NCI-H524 (cell line): ENCODE measurements at regions not wholly inside any gene's neighbourhood (a gene's known extent, or its start where the extent isn't known, plus 50 kb on each side); places are given as distances from the start of the nearest gene placed in this dataset.

Experiments
- DNase-seq, 2 experiments: peaks; one replicate each; lab custom pipeline; 2025; lab: John Stamatoyannopoulos, UW

DNA sequence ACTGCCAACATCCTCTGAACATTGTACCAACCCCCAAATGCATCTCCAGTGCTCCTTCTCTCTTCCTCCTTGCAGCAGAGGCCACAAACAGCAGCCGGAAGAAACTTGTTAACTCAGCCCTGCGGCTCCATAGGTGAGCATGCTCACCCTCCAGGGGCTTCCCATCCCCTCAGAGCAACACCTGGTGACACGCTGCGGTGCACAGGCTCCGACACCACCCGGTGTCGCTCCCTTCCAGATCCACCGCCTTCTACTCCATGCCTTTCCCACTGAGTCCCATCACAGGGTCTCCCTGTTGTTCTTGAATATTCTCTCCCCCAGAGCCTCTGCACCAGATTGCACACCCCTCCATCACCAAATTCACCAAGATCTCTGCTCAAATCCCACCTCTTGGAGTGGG lies 171.5 kb upstream of the FHL2 start:
- DNase-seq = no peak

DNA sequence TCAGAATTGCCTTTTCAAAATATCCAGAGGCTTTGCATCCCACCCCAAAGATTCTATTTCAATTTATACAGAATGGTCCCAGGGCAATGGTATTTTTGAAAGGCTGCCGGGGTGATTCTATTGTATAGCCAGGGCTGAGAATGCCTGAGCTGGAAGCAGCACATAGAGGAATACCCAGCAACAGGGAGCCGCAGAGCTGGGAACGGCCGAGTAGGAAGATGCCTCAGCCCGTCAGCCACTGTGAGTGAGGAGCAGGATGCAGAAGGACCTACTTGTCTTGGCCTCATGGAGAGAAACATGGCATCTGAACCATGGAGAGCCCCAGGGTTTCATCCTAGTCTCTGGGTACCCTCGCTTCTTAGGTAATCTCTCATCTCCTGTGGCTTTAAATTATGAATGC lies 170.8 kb upstream of the FHL2 start:
- DNase-seq = no peak

- DNase-seq = no peak
Observed at GRCh38 chr2:105567996-105568494, 169.2 kb upstream of the FHL2 start.

DNA sequence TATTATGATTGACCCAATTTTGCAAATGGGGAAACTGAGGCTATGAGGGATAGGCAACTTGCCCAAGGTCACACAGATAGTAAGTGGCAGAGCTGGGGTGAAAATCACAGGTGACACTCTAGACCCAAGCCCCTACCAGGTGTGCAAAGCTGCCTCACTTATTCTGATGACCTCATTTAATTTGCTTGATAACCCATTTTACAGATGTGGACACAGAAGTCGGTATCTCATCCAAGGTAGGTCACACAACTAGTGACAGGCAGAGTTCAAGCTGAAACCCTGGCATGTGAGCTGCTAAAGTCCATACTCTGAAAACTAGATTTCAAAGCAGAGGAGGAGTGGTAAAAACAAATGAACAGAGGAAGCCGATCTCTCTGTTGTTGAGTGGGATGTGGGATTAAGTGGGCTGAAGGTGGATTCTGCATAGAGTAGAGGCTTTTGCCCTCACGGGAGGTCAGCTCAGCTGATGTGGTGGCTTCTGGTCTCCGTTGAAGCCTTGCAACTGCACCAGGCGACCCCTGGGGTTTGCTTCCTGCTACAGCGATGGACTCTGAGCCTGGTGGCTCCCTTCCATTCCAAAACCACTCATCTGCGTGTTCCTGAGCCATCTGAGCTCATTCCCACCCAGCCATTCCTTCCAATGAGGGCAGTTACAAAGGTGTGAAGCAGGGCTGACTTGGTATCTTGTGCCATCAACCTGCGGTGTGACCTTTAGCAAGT lies 164.3 kb upstream of the FHL2 start:
- DNase-seq = no peak

- DNase-seq = no peak
Observed at GRCh38 chr2:105561401-105561800, 162.6 kb upstream of the FHL2 start.

- no peak for DNase-seq
Observed at GRCh38 chr2:105560157-105560556, 161.3 kb upstream of the FHL2 start.

DNA sequence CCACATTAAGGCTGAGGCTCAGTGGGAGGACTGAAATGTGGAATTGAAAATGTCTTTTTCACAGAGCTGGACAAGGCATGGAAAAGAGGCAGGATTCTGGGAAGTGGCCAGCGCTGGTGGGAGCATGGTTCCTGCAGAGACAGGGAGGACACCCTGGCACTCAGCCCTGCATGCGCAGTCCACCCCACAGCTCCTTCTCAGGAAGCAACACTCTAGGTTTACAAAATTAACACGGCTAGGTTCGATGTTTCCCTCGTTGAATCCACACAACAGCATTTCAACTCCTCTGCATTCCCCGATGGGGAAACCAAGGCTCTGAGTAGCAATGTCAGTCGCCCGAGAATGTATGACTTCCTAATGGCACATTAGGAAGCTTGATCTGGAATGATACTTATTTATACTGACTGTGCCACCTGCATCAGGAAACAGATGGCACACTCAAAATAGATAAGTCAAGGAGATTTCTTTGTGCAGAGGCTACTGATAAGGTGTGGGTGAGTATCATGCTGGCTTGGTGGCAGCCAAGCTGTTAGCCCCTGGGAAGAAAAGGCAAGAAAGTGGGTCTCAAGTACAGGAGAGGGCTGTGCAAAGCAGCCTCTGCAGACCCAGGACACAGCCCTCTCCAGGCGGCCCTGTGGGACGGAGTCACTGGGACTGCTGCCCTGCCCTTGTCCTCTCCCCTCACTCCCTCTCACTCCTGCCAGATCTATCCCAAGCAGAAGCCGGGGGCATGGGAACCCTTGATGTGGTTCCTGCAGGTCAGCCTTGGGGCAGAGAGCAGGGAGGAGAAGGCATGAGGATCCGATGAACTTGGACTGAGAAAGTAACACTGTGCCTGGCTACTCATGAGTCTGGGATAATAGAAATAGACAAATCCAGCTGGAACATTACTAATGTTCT lies 158.4 kb upstream of the FHL2 start:
- DNase-seq = peak; percentile 14 to 62

DNA sequence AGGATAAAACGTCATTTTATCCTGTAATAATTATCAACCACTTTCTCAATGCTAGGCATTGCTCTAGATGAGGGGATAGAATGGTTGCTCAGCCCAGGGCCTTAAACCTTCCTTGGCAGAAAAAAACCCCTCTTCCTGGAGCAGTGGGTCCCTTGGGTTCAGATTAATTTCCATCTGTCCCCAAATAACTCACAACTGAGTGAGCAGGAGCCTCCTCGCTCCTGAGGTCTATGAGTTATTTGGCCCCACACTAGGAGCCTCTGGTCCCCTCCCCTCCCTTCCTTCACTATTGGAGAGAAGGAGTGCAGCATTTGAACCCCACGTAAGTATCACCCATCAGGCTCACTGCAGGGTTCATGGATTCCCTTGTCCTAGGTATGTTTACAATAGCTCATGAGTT lies 157.5 kb upstream of the FHL2 start:
- peak in 1 of 2 experiments; percentile 18 for DNase-seq

- no peak for DNase-seq
Observed at GRCh38 chr2:105554235-105554634, 155.4 kb upstream of the FHL2 start.

DNA sequence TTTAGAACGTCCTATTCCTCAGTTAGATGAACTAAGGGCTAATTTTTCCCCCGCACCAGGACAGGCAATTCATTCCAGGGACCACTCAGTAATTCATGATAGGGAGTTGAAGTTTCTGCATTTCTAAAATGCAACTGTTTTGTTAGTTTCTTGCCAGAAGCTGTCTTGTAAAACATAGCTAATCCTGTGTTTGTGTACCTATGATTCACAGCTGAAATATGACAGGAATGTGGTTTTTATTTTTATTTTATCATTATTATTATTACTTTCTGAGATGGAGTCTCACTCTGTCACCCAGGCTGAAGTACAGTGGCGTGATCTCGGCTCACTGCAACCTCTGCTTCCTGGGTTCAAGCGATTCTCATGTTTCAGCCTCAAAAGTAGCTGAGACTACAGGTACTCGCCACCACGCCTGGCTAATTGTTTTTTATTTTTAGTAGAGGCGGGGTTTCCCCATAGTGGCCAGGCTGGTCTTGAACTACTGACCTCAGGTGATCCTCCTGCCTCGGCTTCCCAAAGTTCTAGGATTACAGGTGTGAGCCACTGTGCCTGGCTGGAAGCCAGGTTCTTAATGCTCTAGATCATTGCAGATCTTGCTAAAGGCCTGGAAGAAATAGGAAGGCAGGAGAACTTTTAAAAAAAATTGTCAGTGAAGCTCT lies 154.8 kb upstream of the FHL2 start:
- no peak for DNase-seq

- no peak for DNase-seq
Observed at GRCh38 chr2:105546628-105546974, 147.8 kb upstream of the FHL2 start.

GRCh38 chr2:105545730-105546627 lies 147.1 kb upstream of the FHL2 start:
- peak; percentile 50 to 59 for DNase-seq

GRCh38 chr2:105544591-105545377 lies 145.9 kb upstream of the FHL2 start:
- no peak for DNase-seq

- DNase-seq = no peak
Observed at GRCh38 chr2:105541189-105542050, 142.6 kb upstream of the FHL2 start.

DNA sequence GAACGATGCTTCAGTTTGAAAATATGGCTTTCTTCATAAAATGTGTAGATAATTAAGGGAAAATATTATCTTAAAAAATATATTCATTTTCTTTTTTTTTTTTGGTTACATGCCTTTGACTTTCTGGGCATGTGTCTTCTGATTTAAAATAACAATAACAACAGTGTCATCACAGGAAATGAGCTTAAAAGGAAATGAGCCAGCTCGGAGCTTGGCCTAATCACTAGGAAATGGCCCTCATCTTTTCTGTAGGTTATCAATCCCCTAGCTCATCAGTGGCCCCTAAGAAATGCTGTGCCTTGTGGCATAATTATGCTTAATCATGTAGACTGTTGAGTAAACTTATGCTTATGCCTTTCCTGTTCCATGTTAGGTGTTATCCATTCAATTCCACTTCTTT lies 141.8 kb upstream of the FHL2 start:
- DNase-seq = no peak

DNA sequence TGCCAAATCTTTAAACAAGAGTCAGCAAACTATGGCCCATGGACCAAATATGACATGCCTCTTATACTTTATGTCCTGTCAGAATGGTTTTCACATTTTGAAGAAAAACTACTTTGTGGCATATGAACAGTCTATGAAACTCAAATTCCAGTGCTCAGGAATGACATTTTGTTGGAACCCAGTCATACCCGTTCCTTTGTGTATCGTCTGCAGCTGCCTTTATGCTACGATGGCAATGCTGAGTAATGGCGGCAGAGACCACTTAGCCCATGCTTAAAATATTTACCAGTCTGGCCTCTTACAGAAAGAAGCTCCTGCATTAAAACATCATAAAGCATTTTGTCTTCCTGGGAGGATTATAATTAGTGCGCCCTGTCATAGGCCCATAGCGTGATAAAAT lies 140.5 kb upstream of the FHL2 start:
- DNase-seq = no peak

DNA sequence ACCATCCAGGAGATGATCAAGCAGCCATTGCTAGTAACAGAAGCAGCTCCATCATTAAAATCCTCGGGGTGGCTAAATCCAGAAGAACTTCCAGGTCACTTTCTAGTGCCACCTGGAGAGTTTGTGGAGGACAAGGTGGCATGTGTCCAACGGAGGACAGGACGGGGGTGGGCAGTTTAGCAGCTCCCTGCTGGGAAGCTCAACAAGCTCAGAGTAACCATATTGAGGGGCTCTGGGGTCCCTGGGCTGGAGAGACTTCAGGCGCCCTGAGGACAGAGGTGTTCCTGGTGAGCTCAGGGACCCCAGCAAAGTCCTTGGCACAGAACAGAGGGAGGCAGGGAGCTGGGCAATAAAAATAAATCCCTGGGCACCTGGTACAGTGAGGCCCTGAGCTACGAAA lies 140.0 kb upstream of the FHL2 start:
- no peak for DNase-seq

DNA sequence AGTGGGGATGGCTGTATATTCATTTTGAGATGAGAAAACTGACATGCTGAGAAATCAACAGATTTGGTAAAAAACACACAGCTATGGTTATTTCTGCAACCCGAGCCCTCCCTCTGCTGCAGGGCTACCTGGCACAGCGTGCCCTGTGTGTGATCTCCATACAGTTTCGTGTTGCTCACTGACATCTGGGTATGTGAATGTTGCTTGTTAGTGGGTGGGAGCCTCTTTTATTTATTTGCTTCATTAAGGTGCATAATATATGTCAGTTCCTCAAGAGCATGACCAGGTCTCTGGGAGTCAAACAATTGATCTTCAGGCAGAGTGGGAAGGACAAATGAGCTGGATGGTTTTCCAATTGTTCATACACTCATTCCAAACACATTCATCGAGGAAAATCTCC lies 139.1 kb upstream of the FHL2 start:
- DNase-seq = no peak

DNA sequence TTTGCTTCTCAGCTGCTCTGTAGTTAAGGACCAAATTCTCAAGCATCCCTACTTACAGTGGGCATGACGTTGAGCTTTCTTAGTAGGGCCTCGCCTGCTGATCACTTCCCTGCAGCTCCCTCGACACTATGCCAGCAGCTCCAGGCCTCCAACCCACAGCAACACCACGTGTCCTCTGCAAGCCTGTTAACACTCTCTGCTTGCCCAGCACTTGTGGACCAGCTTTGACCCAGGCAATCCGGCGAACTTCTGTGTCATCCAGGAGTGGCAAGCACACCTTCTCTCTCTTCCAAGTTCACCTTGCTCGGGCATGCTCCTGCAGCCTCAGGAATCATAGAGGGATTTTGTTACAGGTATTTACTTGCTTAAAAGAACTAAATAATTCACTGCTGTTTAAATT lies 138.6 kb upstream of the FHL2 start:
- DNase-seq = no peak

DNA sequence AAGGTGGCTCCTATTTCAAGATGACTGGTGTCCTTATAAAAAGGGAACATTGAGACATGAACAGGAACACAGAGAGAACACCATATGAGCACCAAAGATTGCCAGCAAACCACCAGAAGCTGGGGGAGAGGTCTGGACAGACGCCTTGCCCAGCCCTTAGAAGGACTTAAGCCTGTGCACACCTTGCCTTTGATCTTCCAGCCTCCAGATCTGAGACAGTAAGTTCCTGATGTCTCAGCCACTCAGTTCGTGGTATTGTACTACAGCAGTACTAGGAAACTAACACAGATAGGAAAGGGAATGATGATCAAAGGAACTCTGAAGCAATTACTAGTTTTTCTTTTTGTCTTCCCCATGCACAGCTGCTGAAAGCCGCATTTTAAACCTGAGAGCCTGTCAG lies 137.3 kb upstream of the FHL2 start:
- no peak for DNase-seq
